ENCODE measurements at regions not wholly inside any gene's neighbourhood (a gene's known extent, or its start where the extent isn't known, plus 50 kb on each side); places are given as distances from the start of the nearest gene placed in this dataset.

DNA sequence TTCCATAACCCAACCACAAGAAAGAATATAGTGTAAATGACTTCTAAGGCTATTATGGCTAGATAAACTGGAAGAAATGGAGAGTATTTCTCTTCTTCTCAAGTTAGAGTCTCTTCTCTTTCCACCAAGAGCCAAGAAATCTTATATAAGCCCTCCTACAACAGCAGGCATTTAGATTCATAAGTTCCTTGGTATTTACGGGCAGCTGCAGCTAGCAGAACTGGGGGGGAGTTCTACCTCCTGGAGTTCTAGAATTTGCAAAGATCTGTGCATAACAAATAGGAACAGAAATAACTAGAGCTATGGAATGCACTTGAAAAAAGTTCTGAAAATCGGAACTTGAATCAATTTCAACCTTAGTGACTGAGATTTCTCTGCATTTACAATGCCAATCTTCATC, 715.2 kb upstream of the GRM3 start:
- TF ChIP-seq CTCF (IDR thresholded peaks at IDR 0.05) (no peak), POLR2A (IDR thresholded peaks at IDR 0.05) (no peak)
